ENCODE measurements at regions not wholly inside any gene's neighbourhood (a gene's known extent, or its start where the extent isn't known, plus 50 kb on each side); places are given as distances from the start of the nearest gene placed in this dataset.

DNA sequence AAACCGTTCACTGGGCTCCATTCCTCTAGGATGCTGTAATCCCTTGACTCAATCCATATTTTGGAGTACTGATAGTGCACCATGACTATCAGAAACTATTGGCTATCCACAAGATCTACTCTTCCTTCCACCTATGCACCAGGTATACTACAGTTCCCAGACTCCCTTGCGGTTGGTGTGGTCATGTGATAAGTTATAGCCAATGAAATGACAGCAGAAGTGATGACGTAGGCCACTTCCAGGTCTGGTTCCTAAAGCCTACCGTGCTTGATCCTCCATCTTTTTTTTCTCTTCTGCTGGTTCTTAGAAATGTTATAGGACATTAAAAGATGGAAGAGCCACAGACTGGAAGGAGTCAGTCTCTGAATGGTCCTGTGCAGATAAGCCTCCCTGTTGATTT is 278.8 kb upstream of the C16orf82 start:
- POLR2A ChIA-PET (ENCODE audit: low non-redundant PET): no interaction called here
- H3K27ac ChIP-seq: no peak overlapping the region
- DNase-seq (ENCODE audit: low spot score): no peak
- TF ChIP-seq CTCF (conservative IDR thresholded peaks at IDR 0.05; ENCODE audit: low read depth): no peak
- CTCF ChIA-PET: no interaction called here

- ChIA-PET CTCF (no interaction called here), POLR2A (ENCODE audit: low non-redundant PET) (no interaction called here)
Measured at GRCh38 chr16:26791169-26791568, 275.6 kb upstream of the C16orf82 start.

DNA sequence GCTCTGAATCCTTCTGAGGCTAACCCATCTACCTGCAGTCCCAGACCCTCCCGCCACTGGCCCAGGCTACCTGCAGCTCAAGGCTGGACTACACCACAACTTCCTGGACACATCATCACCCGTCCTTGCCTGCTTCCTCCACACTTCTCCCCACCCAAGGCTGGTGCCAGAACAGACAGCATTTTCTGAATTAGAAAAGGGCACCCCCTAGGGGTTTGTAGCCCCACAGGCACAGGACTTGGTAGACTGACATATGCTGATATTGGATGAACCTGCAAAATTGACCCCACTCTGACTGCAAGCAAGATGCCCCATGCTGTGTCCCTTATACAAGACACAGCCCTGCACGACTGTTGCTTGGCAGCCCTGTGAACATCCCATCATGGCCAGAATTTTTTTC is 271.5 kb upstream of the C16orf82 start:
- no peak for TF ChIP-seq CTCF (conservative IDR thresholded peaks at IDR 0.05; ENCODE audit: low read depth)
- POLR2A ChIA-PET (ENCODE audit: low non-redundant PET): no interaction called here

More at GRCh38 chr16:26791169-26791568, 275.6 kb upstream of the C16orf82 start:
- no peak for DNase-seq (ENCODE audit: low spot score)
- H3K27ac ChIP-seq: no peak overlapping the region
- TF ChIP-seq CTCF (conservative IDR thresholded peaks at IDR 0.05; ENCODE audit: low read depth): no peak

GRCh38 chr16:26801628-26802027 is 265.1 kb upstream of the C16orf82 start:
- no peak overlapping the region for H3K27ac ChIP-seq
- ChIA-PET CTCF (no interaction called here), POLR2A (ENCODE audit: low non-redundant PET) (no interaction called here)
- no peak for DNase-seq (ENCODE audit: low spot score)
- no peak for TF ChIP-seq CTCF (conservative IDR thresholded peaks at IDR 0.05; ENCODE audit: low read depth)

More for the DNA sequence above, 271.5 kb upstream of the C16orf82 start:
- CTCF ChIA-PET: no interaction called here
- H3K27ac ChIP-seq: no peak overlapping the region
- DNase-seq (ENCODE audit: low spot score): no peak

- TF ChIP-seq CTCF (conservative IDR thresholded peaks at IDR 0.05; ENCODE audit: low read depth): no peak
- ChIA-PET CTCF (no interaction called here), POLR2A (ENCODE audit: low non-redundant PET) (no interaction called here)
- no peak for DNase-seq (ENCODE audit: low spot score)
- no peak overlapping the region for H3K27ac ChIP-seq
Measured at GRCh38 chr16:26802440-26802839, 264.3 kb upstream of the C16orf82 start.

DNA sequence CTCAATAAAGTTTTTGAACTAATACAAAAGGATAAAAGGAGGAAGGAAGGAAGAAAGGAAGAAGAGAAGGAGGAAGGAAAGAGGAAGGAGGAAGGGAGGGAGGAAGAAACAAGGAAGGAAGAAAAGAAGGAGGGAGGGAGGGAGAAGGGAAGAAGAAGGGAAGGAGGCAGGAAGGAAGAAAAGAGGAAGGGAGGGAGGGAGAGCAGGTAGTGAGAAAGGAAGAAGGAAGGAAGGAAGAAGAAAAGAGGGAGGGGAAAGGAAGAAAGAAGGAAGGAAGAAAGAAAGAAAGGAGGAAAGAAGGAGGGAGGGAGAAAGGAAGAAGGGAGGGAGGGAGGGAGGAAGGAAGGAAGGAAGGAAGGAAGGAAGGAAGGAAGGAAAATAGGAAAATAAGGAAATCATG is 263.8 kb upstream of the C16orf82 start:
- DNase-seq (ENCODE audit: low spot score): no peak
- TF ChIP-seq CTCF (conservative IDR thresholded peaks at IDR 0.05; ENCODE audit: low read depth): no peak
- H3K27ac ChIP-seq: no peak overlapping the region
- ChIA-PET CTCF (no interaction called here), POLR2A (ENCODE audit: low non-redundant PET) (no interaction called here)

GRCh38 chr16:26806657-26807056 is 260.1 kb upstream of the C16orf82 start:
- CTCF ChIA-PET: interaction anchor here (0.6 kb wide), 1 partner anchor 1039 kb away, joined by 4 read pairs; no protein-coding TSS in a partner anchor
- no peak overlapping the region for H3K27ac ChIP-seq
- POLR2A ChIA-PET (ENCODE audit: low non-redundant PET): no interaction called here
- no peak for TF ChIP-seq CTCF (conservative IDR thresholded peaks at IDR 0.05; ENCODE audit: low read depth)
- DNase-seq (ENCODE audit: low spot score): no peak
